HG02642 (cell line): ENCODE measurements at regions not wholly inside any gene's neighbourhood (a gene's known extent, or its start where the extent isn't known, plus 50 kb on each side); places are given as distances from the start of the nearest gene placed in this dataset.
A peak's percentile ranks its signal among the peaks of the same experiment; 100 is the strongest.
"Not testable (repeated sequence)": the region's sequence is repeated elsewhere in the genome, so short reads cannot be mapped to it uniquely, and the experiment has no call there.

Experiments used
- ATAC-seq: cut with Tn5 transposase; IDR thresholded peaks from one replicate; pipeline ENCODE4 v1.9.1; 2021; ENCODE audit warnings: mild to moderate bottlenecking; ENCODE audit not compliant: unreplicated experiment, poor library complexity

DNA sequence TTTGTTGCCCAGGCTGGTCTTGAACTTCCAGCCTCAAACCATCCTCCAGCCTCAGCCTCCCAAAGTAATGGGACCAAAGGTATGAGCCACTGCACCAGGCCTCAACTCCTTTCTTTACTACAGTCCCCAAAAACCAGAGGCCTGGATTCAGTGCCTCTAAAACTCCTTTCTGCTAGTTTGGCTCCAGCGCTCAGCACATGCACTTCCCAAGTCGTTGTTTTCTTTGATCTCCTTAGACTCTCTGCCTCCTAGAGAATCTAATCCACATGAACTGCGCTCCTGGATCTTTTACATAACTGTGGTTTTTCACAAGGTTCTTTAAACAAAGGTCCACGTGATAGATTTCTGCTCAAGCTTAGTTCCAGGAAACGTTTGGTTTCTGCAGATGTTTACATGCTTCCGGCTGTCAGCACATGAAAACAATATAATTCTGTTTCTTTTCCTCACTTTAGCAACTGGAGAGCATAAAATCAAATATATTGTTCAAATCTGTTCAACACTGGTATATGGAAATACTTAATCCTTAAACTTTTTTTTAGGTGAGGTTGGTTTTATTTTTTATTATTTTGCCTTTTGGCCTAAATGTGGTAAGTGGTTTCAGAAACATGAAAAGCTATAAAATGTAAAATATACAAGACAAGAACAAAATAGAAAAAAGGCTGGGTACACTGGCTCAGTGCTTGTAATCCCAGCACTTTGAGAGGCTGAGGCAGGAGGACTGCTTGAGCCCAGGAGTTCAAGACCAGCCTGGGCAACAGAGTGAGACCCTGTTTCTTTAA, 270.5 kb upstream of the MKLN1 start:
- ATAC-seq = peak; percentile 67

DNA sequence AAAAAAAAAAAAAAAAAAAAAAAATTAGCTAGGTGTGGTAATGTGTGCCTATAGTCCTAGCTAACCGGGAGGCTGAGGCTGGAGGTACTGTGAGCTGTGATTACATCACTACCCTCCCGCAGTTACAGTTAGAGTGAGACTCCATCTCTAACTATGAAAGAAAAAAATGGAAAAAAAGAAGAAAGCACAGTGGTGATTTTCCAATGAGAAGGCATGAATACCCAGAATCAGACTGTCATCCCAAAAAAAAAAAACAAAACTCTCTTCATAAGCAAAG, 269.9 kb upstream of the MKLN1 start:
- peak; percentile 46 for ATAC-seq

GRCh38 chr7:131058561-131059288, 269.0 kb upstream of the MKLN1 start:
- ATAC-seq = not testable (repeated sequence)

- not testable (repeated sequence) for ATAC-seq
Measured at GRCh38 chr7:131059401-131059800, 268.3 kb upstream of the MKLN1 start.

DNA sequence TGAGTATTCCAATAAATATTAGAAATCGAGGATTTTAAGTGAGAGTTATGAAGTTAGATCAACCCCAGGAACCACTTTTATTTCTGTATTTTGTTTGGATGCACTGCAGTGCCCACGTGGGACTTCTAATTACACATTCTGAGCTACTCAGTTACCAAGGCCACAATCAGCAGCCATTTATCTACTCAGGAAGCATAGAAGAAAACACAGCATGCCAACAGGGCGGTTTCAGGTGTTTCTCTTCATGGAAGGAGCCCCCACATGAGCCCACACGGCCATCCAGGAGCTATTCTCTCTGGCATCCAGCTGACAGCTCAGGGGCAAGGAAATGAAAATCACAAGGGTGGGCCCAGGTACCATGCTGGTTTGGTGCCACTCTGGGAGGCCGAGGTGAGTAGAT, 266.5 kb upstream of the MKLN1 start:
- ATAC-seq = no peak

DNA sequence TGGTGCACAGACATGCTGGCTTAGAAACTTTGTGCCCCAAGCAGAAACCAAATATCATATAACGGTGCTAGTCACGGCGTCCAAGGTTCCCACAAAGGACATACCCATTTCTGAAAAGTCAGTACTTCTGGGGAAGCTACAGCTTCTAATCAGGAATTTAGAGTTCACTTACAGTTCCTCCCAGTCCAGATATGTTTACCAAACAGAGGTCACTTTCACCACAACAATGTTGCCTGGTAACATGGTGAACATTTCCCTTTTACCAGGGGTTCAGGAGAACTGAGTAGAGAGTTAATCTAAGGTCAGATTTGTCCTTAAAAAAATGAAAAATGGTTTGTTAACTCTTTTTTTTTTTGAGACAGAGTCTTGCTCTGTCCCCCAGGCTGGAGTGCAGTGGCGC, 265.9 kb upstream of the MKLN1 start:
- no peak for ATAC-seq

DNA sequence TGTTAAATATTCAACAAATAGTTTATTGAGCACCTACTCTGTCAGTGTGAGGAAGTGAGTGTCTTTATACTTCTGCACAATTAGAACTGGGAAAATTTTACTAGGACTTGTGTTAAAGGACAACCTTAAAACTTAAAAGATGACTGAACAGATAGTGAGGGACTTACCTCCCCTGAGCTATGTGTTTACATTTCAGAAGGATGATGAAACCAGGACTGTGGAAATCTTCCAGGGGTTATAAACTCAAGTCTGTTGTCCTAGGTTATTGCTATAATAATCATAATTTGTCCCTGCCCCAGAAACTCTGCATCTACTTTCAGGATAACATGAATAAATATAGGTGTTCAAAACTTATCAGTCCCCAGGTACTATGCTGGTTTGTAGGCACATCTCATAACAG, 261.0 kb upstream of the MKLN1 start:
- ATAC-seq = no peak

GRCh38 chr7:131067220-131067619, 260.5 kb upstream of the MKLN1 start:
- ATAC-seq = no peak

- no peak for ATAC-seq
Measured at GRCh38 chr7:131068604-131069021, 259.1 kb upstream of the MKLN1 start.

DNA sequence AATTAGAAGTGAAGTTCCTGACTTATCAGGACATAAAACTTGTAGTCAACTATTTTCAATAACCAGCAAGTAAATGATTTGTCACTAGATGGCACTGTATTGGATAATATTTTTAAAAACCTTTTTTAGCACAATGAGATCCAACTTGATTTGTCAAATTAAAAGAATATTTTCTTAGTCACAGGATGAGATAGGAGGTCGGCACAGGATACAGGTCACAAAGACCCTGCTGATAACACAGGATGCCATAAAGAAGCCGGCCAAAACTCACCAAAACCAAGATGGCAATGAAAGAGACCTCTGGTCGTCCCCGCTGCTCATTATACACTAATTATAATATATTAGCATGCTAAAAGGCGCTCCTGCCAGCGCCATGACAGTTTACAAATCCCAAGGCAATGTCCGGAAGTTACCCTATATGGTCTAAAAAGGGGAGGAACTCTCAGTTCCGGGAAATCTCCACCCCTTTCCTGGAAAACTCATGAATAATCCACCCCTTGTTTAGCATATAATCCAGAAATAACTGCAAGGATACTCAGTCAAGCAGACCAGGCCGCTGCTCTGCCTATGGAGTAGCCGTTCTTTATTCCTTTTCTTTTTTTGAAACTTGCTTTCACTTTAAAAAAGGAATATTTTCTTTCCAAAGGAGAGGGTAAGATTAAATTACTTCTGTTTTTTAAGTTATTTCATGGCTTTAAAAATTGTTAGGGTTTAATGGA, 255.7 kb upstream of the MKLN1 start:
- ATAC-seq = no peak

DNA sequence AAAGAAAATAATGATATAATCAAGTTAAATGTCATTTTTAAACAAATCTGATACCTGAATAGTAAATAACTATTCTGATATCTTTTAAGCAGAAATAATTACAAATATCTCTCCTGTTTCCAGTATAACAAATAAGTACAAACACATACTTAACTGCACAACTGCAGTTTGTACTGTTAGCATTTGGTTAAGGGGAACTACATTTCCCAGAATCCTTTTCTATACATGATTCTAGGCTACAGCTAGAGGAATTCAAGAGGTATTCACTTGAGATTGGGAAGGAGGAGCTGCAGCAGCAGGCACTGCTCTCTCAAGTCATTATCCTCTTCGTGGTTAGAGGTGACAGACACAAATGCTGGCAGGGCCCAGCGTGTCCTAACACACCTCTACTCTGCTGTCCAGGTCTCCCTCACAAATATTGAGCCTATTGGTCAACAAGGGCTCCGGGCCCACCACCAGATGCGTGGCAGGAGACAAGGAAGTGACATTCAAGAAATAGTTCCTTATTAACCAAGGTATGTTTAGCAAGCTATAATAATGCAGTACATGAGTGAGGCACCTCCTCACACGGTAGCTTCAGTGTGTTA, 255.1 kb upstream of the MKLN1 start:
- no peak for ATAC-seq

GRCh38 chr7:131074043-131074442, 253.6 kb upstream of the MKLN1 start:
- ATAC-seq = no peak

GRCh38 chr7:131074585-131074984, 253.1 kb upstream of the MKLN1 start:
- no peak for ATAC-seq

GRCh38 chr7:131075406-131075805, 252.3 kb upstream of the MKLN1 start:
- ATAC-seq = no peak

DNA sequence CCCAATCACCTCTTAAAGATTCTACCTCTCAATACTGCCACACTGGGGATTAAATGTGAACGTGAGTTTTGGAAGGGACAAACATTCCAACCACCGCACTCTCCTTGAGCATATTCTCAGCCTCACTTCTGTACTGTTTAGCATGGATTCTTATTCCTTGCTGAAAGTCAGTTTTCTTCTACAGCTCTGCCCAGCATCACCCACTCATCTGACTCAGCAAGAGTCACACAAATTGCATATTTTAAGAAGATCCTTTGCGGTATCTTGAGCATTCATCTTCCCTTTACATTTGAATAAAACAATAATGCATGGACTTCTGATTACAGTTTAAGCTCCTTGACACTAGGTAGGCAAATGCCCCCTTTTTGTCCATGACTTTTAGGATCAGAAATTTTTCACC, 251.6 kb upstream of the MKLN1 start:
- no peak for ATAC-seq

DNA sequence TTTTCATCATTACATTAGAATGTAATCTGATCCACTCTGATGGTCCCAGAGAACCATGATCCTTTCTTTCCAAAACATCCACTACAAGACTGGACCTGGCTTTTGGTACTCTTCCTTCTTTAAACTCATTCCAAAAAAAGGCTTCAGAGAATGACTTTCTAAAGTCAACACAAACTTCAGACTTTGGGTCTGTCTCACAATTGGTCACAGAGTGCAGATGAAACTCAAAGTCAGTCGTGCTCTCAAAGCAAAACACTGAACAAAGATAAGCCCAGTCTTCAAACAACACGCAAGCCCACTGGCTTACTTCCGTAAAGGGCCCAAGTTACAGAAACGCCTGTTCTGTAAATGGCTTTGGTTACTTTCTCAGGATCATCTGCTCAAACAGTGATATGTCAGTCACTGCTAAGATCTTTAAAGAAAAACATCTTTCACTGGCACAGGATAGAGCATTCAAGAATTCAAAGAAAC, 250.9 kb upstream of the MKLN1 start:
- no peak for ATAC-seq

DNA sequence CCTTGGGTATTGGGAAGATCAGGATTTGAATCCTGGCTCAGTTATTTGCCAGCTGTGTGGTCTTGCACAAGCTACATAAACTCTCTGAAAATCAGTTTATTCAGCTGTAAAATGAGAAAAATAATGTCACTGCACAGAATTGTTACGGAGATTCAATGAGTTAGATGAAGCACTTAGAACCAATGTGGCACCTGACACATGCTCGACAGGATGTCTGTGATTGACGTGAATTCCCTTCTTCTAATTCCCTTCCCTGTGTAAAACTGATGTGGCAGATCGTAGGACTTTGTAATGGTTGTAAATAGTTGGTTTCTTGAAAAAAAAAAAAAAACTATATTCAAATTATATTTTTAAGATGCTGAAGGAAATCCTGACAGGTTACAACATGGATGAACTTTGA, 249.9 kb upstream of the MKLN1 start:
- no peak for ATAC-seq

- ATAC-seq = no peak
Measured at GRCh38 chr7:131080754-131081153, 246.9 kb upstream of the MKLN1 start.

DNA sequence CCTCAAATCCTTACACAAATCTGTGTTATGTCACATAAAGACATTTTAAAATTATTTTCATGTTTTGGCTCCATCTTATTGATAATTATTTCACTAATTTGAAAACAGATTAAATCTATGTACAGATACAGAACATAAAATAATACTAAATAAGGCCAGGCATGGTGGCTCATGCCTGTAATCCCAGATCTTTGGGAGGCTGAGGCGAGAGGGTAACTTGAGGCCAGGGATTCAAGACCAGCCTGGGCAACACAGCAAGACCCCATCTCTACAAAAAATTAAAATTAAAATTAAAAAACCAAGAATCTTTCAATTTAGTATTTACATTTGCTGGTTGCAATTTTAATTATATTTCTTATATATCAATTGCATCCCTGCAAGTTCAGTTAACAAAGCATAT, 246.4 kb upstream of the MKLN1 start:
- ATAC-seq = no peak

DNA sequence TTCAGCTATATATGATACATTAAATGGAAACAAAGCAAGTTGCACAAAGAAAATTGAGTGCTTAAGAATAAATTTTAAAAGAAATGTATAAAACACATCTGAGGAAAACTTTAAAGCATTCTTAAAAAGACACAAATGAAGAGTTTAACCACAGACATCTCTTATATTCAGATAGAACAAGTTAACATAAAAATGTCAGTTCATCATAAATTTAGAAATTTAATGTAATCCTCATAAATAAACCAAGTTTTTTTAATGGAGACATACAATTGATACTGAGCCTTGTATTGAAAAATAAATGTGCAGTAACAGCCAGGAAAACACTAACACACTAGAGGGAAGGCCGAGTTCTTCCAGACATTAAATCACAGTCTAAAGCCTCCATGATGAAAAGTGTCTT, 243.9 kb upstream of the MKLN1 start:
- no peak for ATAC-seq

DNA sequence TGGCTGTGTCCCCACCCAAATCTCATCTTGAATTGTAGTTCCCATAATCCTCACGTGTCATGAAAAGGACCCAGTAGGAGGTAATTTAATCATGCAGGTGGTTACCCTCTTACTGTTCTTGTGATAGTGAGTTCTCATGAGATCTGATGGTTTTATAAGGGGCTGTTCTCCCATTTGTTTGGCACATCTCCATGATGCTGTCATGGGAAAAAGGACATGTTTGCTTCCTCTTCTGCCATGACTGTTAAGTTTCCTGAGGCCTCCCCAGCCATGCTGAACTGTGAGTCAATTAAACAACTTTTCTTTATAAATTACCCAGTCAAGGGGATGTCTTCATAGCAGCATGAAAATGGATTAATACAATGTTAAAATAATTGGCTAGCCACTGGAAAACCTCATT, 243.3 kb upstream of the MKLN1 start:
- not testable (repeated sequence) for ATAC-seq
